PC-9 (cell line): ENCODE measurements at regions not wholly inside any gene's neighbourhood (a gene's known extent, or its start where the extent isn't known, plus 50 kb on each side); places are given as distances from the start of the nearest gene placed in this dataset.

ENCODE experiments used
- CTCF ChIP-seq: fragments of 200-600 bp; sonication (generic); conservative IDR thresholded peaks from 2 replicates; pipeline ENCODE4 v1.6.1; 2017; ENCODE audit warnings: mixed run types, antibody characterized with exemption, mild to moderate bottlenecking, moderate library complexity
- EZH2 ChIP-seq: fragments of 200-600 bp; sonication (generic); IDR thresholded peaks from 2 replicates; pipeline ENCODE4 v1.8.0; 2017; ENCODE audit warnings: antibody characterized with exemption, low read depth

- TF ChIP-seq CTCF = no peak
- no peak for TF ChIP-seq EZH2
Observed at GRCh38 chr6:169955731-169956437, 204.5 kb downstream of the ERMARD start.
